DOHH2 (cell line): ENCODE measurements at regions not wholly inside any gene's neighbourhood (a gene's known extent, or its start where the extent isn't known, plus 50 kb on each side); places are given as distances from the start of the nearest gene placed in this dataset.

Experiments
- EZH2phosphoT487 ChIP-seq: fragments of 200-600 bp; sonication (generic); IDR thresholded peaks from 2 replicates; pipeline ENCODE4 v1.6.1; 2017; ENCODE audit warnings: borderline replicate concordance, mild to moderate bottlenecking, antibody characterized with exemption, low read length, moderate library complexity, mixed read lengths
- TF ChIP-seq, protein P1 (sequence below): fragments of 200-600 bp; sonication (generic); IDR thresholded peaks from one replicate; pipeline ENCODE4 v1.5.1; 2014; ENCODE audit warnings: antibody characterized with exemption, mild to moderate bottlenecking, low read depth, low read length; ENCODE audit not compliant: poor library complexity, severe bottlenecking

DNA sequence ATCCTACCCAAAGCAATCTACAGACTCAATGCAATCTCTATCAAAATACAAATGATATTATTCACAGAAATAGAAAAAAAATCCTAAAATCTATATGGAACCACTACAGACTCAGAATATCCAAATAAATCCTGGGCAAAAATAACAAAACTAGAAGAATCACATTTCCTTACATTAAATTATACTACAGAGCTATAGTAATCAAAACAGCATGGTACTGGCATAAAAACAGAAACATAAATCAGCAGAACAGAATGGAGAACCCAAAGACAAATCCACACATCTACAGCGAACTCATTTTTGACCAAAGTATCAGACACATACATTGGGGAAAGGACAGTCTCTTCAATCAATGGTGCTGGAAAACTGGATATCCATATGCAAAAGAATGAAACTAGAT, 304.1 kb upstream of the FGF13 start:
- TF ChIP-seq, protein P1, sequence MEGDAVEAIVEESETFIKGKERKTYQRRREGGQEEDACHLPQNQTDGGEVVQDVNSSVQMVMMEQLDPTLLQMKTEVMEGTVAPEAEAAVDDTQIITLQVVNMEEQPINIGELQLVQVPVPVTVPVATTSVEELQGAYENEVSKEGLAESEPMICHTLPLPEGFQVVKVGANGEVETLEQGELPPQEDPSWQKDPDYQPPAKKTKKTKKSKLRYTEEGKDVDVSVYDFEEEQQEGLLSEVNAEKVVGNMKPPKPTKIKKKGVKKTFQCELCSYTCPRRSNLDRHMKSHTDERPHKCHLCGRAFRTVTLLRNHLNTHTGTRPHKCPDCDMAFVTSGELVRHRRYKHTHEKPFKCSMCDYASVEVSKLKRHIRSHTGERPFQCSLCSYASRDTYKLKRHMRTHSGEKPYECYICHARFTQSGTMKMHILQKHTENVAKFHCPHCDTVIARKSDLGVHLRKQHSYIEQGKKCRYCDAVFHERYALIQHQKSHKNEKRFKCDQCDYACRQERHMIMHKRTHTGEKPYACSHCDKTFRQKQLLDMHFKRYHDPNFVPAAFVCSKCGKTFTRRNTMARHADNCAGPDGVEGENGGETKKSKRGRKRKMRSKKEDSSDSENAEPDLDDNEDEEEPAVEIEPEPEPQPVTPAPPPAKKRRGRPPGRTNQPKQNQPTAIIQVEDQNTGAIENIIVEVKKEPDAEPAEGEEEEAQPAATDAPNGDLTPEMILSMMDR = no peak
- TF ChIP-seq EZH2phosphoT487 = no peak
